Stimulated activated CD8-positive, alpha-beta memory T cell treated with anti-CD3 and anti-CD28 coated beads, Interleukin-15, amount 100 ng/mL, for 48 hours (primary cell): ENCODE measurements at regions not wholly inside any gene's neighbourhood (a gene's known extent, or its start where the extent isn't known, plus 50 kb on each side); places are given as distances from the start of the nearest gene placed in this dataset.
A peak's percentile ranks its signal among the peaks of the same experiment; 100 is the strongest.
"Not testable (repeated sequence)": the region's sequence is repeated elsewhere in the genome, so short reads cannot be mapped to it uniquely, and the experiment has no call there.

ENCODE experiments used
- DNase-seq, 2 donors: peaks; one replicate each; pipeline ENCODE4 v3.0.0-alpha.2; 2020; ENCODE audit warnings: low read depth in 2 of 2

- peak in 1 of 2 donors; percentile 49 for DNase-seq
These were observed 117.3 kb upstream of the ZNF469 start for GRCh38 chr16:88265286-88265938.

- DNase-seq: not testable (repeated sequence)
These were observed 116.7 kb upstream of the ZNF469 start for GRCh38 chr16:88266036-88266435.

GRCh38 chr16:88266935-88267551, 115.7 kb upstream of the ZNF469 start:
- not testable (repeated sequence) for DNase-seq

GRCh38 chr16:88268186-88268970, 114.4 kb upstream of the ZNF469 start:
- not testable (repeated sequence) for DNase-seq

GRCh38 chr16:88270171-88270790, 112.5 kb upstream of the ZNF469 start:
- DNase-seq: not testable (repeated sequence)

- not testable (repeated sequence) for DNase-seq
These were observed 111.5 kb upstream of the ZNF469 start for GRCh38 chr16:88271296-88271695.

GRCh38 chr16:88271776-88272175, 111.0 kb upstream of the ZNF469 start:
- DNase-seq: not testable (repeated sequence)

- DNase-seq: not testable (repeated sequence)
These were observed 110.3 kb upstream of the ZNF469 start for GRCh38 chr16:88272437-88272836.

- DNase-seq: not testable (repeated sequence)
These were observed 108.5 kb upstream of the ZNF469 start for GRCh38 chr16:88274126-88274750.

GRCh38 chr16:88274847-88275246, 107.9 kb upstream of the ZNF469 start:
- no peak for DNase-seq

GRCh38 chr16:88275336-88276122, 107.2 kb upstream of the ZNF469 start:
- not testable (repeated sequence) for DNase-seq

GRCh38 chr16:88276123-88276588, 106.6 kb upstream of the ZNF469 start:
- not testable (repeated sequence) for DNase-seq

GRCh38 chr16:88276591-88276990, 106.2 kb upstream of the ZNF469 start:
- no peak for DNase-seq

GRCh38 chr16:88279998-88280397, 102.8 kb upstream of the ZNF469 start:
- no peak for DNase-seq

GRCh38 chr16:88281858-88282563, 100.7 kb upstream of the ZNF469 start:
- no peak for DNase-seq

- no peak for DNase-seq
These were observed 100.0 kb upstream of the ZNF469 start for GRCh38 chr16:88282564-88283395.

GRCh38 chr16:88283596-88283995, 99.2 kb upstream of the ZNF469 start:
- DNase-seq: no peak

GRCh38 chr16:88284101-88284500, 98.7 kb upstream of the ZNF469 start:
- no peak for DNase-seq
